ENCODE measurements at regions not wholly inside any gene's neighbourhood (a gene's known extent, or its start where the extent isn't known, plus 50 kb on each side); places are given as distances from the start of the nearest gene placed in this dataset.
"Not testable (repeated sequence)": the region's sequence is repeated elsewhere in the genome, so short reads cannot be mapped to it uniquely, and the experiment has no call there.

DNA sequence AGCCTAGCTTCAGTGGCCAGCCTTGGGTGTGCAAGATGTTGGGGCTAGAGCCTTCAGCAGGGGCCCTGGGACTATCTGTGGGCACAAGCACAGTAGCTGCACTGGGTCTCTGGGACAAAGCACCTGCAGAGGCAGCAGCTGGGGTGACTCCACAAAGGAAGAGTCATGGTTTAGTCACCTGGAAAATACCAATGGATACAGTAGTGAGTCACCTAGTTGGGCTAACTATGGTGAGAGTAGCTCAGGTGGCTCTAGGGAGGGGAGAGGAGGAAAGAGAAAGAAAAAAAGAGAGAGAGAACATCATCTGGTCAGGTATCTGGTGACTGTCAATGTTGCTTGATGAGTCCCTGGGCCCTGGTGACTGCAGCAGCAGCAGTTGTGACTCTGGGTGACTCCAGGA, 72.9 kb upstream of the SPIN4 start:
- Histone ChIP-seq H3F3A (ENCODE audit: control insufficient read depth, insufficient read depth) (no peaks in the 10 kb centered on the region), H4K20me1 (ENCODE audit: control insufficient read depth, insufficient read depth, low read depth, low read length) (no peaks in the 10 kb centered on the region), H3K79me2 (ENCODE audit: control insufficient read depth, low read length) (no peaks in the 10 kb centered on the region), H3K9me3 (ENCODE audit: control insufficient read depth, insufficient read depth, low read length) (no peaks in the 10 kb centered on the region), H3K36me3 (ENCODE audit: control insufficient read depth, low read length) (no peaks in the 10 kb centered on the region), H3K27me3 (ENCODE audit: control insufficient read depth, low read length) (no peaks in the 10 kb centered on the region), H3K4me2 (ENCODE audit: low read length) (no peak overlapping the region), H3K27ac (ENCODE audit: low read depth, low read length) (no peak overlapping the region), H3K4me3 (ENCODE audit: low read length) (no peak overlapping the region), H3K9me2 (replicated peaks; ENCODE audit: control insufficient read depth, low read length) (no peaks in the 10 kb centered on the region), H3K4me1 (ENCODE audit: control insufficient read depth, low read length) (no peaks in the 10 kb centered on the region)
- no peak for TF ChIP-seq EZH2phosphoT487 (IDR thresholded peaks at IDR 0.05; ENCODE audit: borderline replicate concordance, low read length)
- TF ChIP-seq, protein P1, sequence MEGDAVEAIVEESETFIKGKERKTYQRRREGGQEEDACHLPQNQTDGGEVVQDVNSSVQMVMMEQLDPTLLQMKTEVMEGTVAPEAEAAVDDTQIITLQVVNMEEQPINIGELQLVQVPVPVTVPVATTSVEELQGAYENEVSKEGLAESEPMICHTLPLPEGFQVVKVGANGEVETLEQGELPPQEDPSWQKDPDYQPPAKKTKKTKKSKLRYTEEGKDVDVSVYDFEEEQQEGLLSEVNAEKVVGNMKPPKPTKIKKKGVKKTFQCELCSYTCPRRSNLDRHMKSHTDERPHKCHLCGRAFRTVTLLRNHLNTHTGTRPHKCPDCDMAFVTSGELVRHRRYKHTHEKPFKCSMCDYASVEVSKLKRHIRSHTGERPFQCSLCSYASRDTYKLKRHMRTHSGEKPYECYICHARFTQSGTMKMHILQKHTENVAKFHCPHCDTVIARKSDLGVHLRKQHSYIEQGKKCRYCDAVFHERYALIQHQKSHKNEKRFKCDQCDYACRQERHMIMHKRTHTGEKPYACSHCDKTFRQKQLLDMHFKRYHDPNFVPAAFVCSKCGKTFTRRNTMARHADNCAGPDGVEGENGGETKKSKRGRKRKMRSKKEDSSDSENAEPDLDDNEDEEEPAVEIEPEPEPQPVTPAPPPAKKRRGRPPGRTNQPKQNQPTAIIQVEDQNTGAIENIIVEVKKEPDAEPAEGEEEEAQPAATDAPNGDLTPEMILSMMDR (IDR thresholded peaks at IDR 0.05; ENCODE audit: low read depth, low read length, poor library complexity, severe bottlenecking), result no peak

GRCh38 chrX:63421411-63421810, 70.3 kb upstream of the SPIN4 start:
- Histone ChIP-seq H3K79me2 (ENCODE audit: control insufficient read depth, low read length) (no peaks in the 10 kb centered on the region), H3K27me3 (ENCODE audit: control insufficient read depth, low read length) (no peaks in the 10 kb centered on the region), H4K20me1 (ENCODE audit: control insufficient read depth, insufficient read depth, low read depth, low read length) (no peaks in the 10 kb centered on the region), H3K9me3 (ENCODE audit: control insufficient read depth, insufficient read depth, low read length) (no peaks in the 10 kb centered on the region), H3F3A (ENCODE audit: control insufficient read depth, insufficient read depth) (no peaks in the 10 kb centered on the region), H3K4me2 (ENCODE audit: low read length) (no peak overlapping the region), H3K9me2 (replicated peaks; ENCODE audit: control insufficient read depth, low read length) (no peaks in the 10 kb centered on the region), H3K36me3 (ENCODE audit: control insufficient read depth, low read length) (no peaks in the 10 kb centered on the region), H3K4me1 (ENCODE audit: control insufficient read depth, low read length) (no peaks in the 10 kb centered on the region), H3K27ac (ENCODE audit: low read depth, low read length) (no peak overlapping the region), H3K4me3 (ENCODE audit: low read length) (no peak overlapping the region)
- TF ChIP-seq, protein P1 (IDR thresholded peaks at IDR 0.05; ENCODE audit: low read depth, low read length, poor library complexity, severe bottlenecking), result no peak
- no peak for TF ChIP-seq EZH2phosphoT487 (IDR thresholded peaks at IDR 0.05; ENCODE audit: borderline replicate concordance, low read length)

DNA sequence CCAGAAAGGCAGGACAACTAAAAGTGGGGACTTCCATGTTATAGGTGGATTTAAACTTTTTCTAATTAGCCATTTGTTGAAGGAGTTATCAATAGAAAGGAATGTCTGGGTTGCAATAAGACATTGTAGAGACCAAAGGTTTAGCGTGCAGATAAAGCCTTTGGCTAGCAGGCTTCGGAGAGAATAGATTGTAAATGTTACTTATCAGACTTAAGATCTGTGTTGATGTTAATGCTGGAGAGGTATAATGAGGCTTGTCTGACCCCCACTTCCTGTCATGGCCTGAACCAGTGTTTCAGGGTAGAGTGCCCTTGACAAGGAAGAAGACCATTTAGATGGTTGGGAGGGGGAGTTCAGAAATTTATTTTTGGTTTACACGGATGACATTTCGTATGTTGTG, 67.1 kb upstream of the SPIN4 start:
- Histone ChIP-seq H3K4me1 (ENCODE audit: control insufficient read depth, low read length) (no peaks in the 10 kb centered on the region), H3K9me3 (ENCODE audit: control insufficient read depth, insufficient read depth, low read length) (no peaks in the 10 kb centered on the region), H3K79me2 (ENCODE audit: control insufficient read depth, low read length) (no peaks in the 10 kb centered on the region), H3F3A (ENCODE audit: control insufficient read depth, insufficient read depth) (no peaks in the 10 kb centered on the region), H3K4me3 (ENCODE audit: low read length) (no peak overlapping the region), H3K27ac (ENCODE audit: low read depth, low read length) (no peak overlapping the region), H3K36me3 (ENCODE audit: control insufficient read depth, low read length) (no peaks in the 10 kb centered on the region), H3K9me2 (replicated peaks; ENCODE audit: control insufficient read depth, low read length) (no peaks in the 10 kb centered on the region), H4K20me1 (ENCODE audit: control insufficient read depth, insufficient read depth, low read depth, low read length) (no peaks in the 10 kb centered on the region), H3K27me3 (ENCODE audit: control insufficient read depth, low read length) (no peaks in the 10 kb centered on the region), H3K4me2 (ENCODE audit: low read length) (no peak overlapping the region)
- TF ChIP-seq, protein P1 (IDR thresholded peaks at IDR 0.05; ENCODE audit: low read depth, low read length, poor library complexity, severe bottlenecking), result no peak

DNA sequence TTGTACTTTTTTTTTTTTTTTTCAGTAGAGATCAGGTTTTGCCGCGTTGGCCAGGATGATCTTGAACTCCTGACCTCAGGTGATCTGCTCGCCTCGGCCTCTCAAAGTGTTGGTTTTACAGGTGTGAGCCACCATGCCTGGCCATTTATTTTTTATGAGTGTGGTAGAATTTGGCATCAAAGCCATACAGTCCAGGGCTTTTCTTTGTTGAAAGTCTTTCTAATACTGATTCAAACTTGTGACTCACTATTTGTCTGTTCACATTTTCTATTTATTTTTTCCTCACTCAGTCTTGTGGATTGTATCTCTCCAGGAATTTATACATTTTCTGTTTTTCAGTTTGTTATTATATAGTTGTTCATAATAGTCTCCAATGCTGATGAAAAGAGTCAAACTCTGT, 66.5 kb upstream of the SPIN4 start:
- Histone ChIP-seq H3K79me2 (ENCODE audit: control insufficient read depth, low read length) (no peaks in the 10 kb centered on the region), H3K27ac (ENCODE audit: low read depth, low read length) (no peak overlapping the region), H3K9me2 (replicated peaks; ENCODE audit: control insufficient read depth, low read length) (no peaks in the 10 kb centered on the region), H4K20me1 (ENCODE audit: control insufficient read depth, insufficient read depth, low read depth, low read length) (no peaks in the 10 kb centered on the region), H3K4me2 (ENCODE audit: low read length) (no peak overlapping the region), H3K4me1 (ENCODE audit: control insufficient read depth, low read length) (no peaks in the 10 kb centered on the region), H3F3A (ENCODE audit: control insufficient read depth, insufficient read depth) (no peaks in the 10 kb centered on the region), H3K9me3 (ENCODE audit: control insufficient read depth, insufficient read depth, low read length) (no peaks in the 10 kb centered on the region), H3K4me3 (ENCODE audit: low read length) (no peak overlapping the region), H3K36me3 (ENCODE audit: control insufficient read depth, low read length) (no peaks in the 10 kb centered on the region), H3K27me3 (ENCODE audit: control insufficient read depth, low read length) (no peaks in the 10 kb centered on the region)
- TF ChIP-seq, protein P1 (IDR thresholded peaks at IDR 0.05; ENCODE audit: low read depth, low read length, poor library complexity, severe bottlenecking), result no peak
- TF ChIP-seq EZH2phosphoT487 (IDR thresholded peaks at IDR 0.05; ENCODE audit: borderline replicate concordance, low read length), result no peak

- not testable (repeated sequence) for H3K36me3 ChIP-seq (ENCODE audit: control insufficient read depth, low read length); H3K27ac ChIP-seq (ENCODE audit: low read depth, low read length); H3K4me1 ChIP-seq (ENCODE audit: control insufficient read depth, low read length); H3K9me2 ChIP-seq (replicated peaks; ENCODE audit: control insufficient read depth, low read length); H3K9me3 ChIP-seq (ENCODE audit: control insufficient read depth, insufficient read depth, low read length); H3K4me3 ChIP-seq (ENCODE audit: low read length); H4K20me1 ChIP-seq (ENCODE audit: control insufficient read depth, insufficient read depth, low read depth, low read length); H3K79me2 ChIP-seq (ENCODE audit: control insufficient read depth, low read length); H3F3A ChIP-seq (ENCODE audit: control insufficient read depth, insufficient read depth); H3K4me2 ChIP-seq (ENCODE audit: low read length); H3K27me3 ChIP-seq (ENCODE audit: control insufficient read depth, low read length)
Observed at GRCh38 chrX:63409934-63410333, 58.8 kb upstream of the SPIN4 start.
